Neuronal stem cell (in vitro differentiated cells): ENCODE measurements at regions not wholly inside any gene's neighbourhood (a gene's known extent, or its start where the extent isn't known, plus 50 kb on each side); places are given as distances from the start of the nearest gene placed in this dataset.
A peak's percentile ranks its signal among the peaks of the same experiment; 100 is the strongest.

ENCODE experiments used
- DNase-seq: peaks from one replicate; pipeline ENCODE4 v3.0.0-alpha.2; 2013; ENCODE audit warnings: low spot score
- H2AFZ ChIP-seq: one replicate; pipeline ENCODE4 v1.6.1; 2013; ENCODE audit warnings: mild to moderate bottlenecking, low read length, inconsistent platforms
- H2AK5ac ChIP-seq: 2 replicates; pipeline ENCODE4 v1.6.1; 2013; ENCODE audit warnings: low read depth, mild to moderate bottlenecking, inconsistent platforms, low read length, moderate library complexity, mixed read lengths
- H2BK120ac ChIP-seq: 2 replicates; pipeline ENCODE4 v1.6.1; 2013; ENCODE audit warnings: low read depth, mild to moderate bottlenecking, inconsistent platforms, low read length, moderate library complexity, mixed read lengths
- H2BK12ac ChIP-seq: one replicate; pipeline ENCODE4 v1.6.1; 2013; ENCODE audit warnings: low read length, inconsistent platforms
- H2BK15ac ChIP-seq: 2 replicates; pipeline ENCODE4 v1.6.1; 2013; ENCODE audit warnings: mild to moderate bottlenecking, low read length, inconsistent platforms, mixed read lengths
- H2BK5ac ChIP-seq: one replicate; pipeline ENCODE4 v1.6.1; 2013; ENCODE audit warnings: inconsistent platforms, mild to moderate bottlenecking, low read length, moderate library complexity
- H3K14ac ChIP-seq: one replicate; pipeline ENCODE4 v1.6.1; 2013; ENCODE audit warnings: low read length, inconsistent platforms
- H3K18ac ChIP-seq: 2 replicates; pipeline ENCODE4 v1.6.1; 2013; ENCODE audit warnings: low read length, inconsistent platforms
- H3K23ac ChIP-seq: 2 replicates; pipeline ENCODE4 v1.6.1; 2013; ENCODE audit warnings: low read depth, mild to moderate bottlenecking, mixed read lengths, low read length, inconsistent platforms; ENCODE audit not compliant: poor library complexity
- H3K27ac ChIP-seq: replicated peaks from 3 replicates; pipeline ENCODE4 v1.5.1; 2013; ENCODE audit warnings: low read length, inconsistent platforms
- H3K27me3 ChIP-seq, 3 experiments: 2 replicates each; pipeline ENCODE4 v1.6.1; 2013; ENCODE audit warnings: low read length in 3 of 3, mild to moderate bottlenecking in 2 of 3, inconsistent platforms in 1 of 3, low read depth in 1 of 3, mixed read lengths in 1 of 3, moderate library complexity in 1 of 3; ENCODE audit not compliant: control insufficient read depth in 3 of 3, insufficient read depth in 3 of 3
- H3K36me3 ChIP-seq, 2 donors: replicated peaks in 1 of 2; 2 replicates each; pipeline ENCODE4 v1.6.1; 2013; ENCODE audit warnings: low read length in 2 of 2; ENCODE audit not compliant: control insufficient read depth in 2 of 2, insufficient read depth in 2 of 2
- H3K4ac ChIP-seq: 2 replicates; pipeline ENCODE4 v1.6.1; 2013; ENCODE audit warnings: inconsistent platforms, mild to moderate bottlenecking, low read length, moderate library complexity
- H3K4me1 ChIP-seq, 2 donors: 1 replicate in 1 of 2; 2 replicates in 1 of 2; pipeline ENCODE4 v1.6.1; 2013; ENCODE audit warnings: low read length in 2 of 2, low read depth in 1 of 2; ENCODE audit not compliant: control insufficient read depth in 2 of 2, insufficient read depth in 1 of 2
- H3K4me2 ChIP-seq: one replicate; pipeline ENCODE4 v1.6.1; 2013; ENCODE audit warnings: mild to moderate bottlenecking, low read length, inconsistent platforms; ENCODE audit not compliant: insufficient read depth, poor library complexity, severe bottlenecking
- H3K4me3 ChIP-seq, 2 donors: 2 replicates each; pipeline ENCODE4 v1.5.1; 2013; ENCODE audit warnings: low read length in 2 of 2, mild to moderate bottlenecking in 2 of 2, inconsistent platforms in 1 of 2, moderate library complexity in 1 of 2
- H3K79me1 ChIP-seq: one replicate; pipeline ENCODE4 v1.6.1; 2013; ENCODE audit warnings: low read depth, mild to moderate bottlenecking, inconsistent platforms, low read length, moderate library complexity
- H3K9ac ChIP-seq: one replicate; pipeline ENCODE4 v1.6.1; 2013; ENCODE audit warnings: mild to moderate bottlenecking, low read depth, low read length, inconsistent platforms; ENCODE audit not compliant: poor library complexity
- H3K9me3 ChIP-seq, 2 donors: replicated peaks in 1 of 2; 2 replicates each; pipeline versions ENCODE3 to v1.6.1; 2013; ENCODE audit warnings: low read length in 2 of 2, mild to moderate bottlenecking in 2 of 2, inconsistent platforms in 1 of 2, low read depth in 1 of 2, mixed read lengths in 1 of 2, moderate library complexity in 1 of 2; ENCODE audit not compliant: control insufficient read depth in 2 of 2, insufficient read depth in 1 of 2
- H4K8ac ChIP-seq: one replicate; pipeline ENCODE4 v1.6.1; 2013; ENCODE audit warnings: low read depth, mild to moderate bottlenecking, inconsistent platforms, low read length, moderate library complexity
- H4K91ac ChIP-seq: one replicate; pipeline ENCODE4 v1.6.1; 2013; ENCODE audit warnings: low read length, low read depth, mild to moderate bottlenecking, inconsistent platforms; ENCODE audit not compliant: poor library complexity
- WGBS, 2 donors: extraction: QIAGEN DNeasy Blood & Tissue Kit; methylation state at CpG; one replicate each; pipeline ENCODE4 v1.1.7; 2013; ENCODE audit warnings: missing lambda C conversion rate in 2 of 2, mixed read lengths in 1 of 2; ENCODE audit not compliant: insufficient read length in 2 of 2, insufficient replicate concordance in 1 of 2; ENCODE audit errors: extremely low coverage in 2 of 2; 5-methylcytosine and 5-hydroxymethylcytosine counted together

GRCh38 chr6:140388192-140388802, 1013.8 kb upstream of the CITED2 start:
- Histone ChIP-seq H3K4me3 (no peak overlapping the region), H3K36me3 (no peaks in the 10 kb centered on the region), H2BK5ac (no peak overlapping the region), H3K4ac (no peak overlapping the region), H3K18ac (no peak overlapping the region), H3K14ac (no peak overlapping the region), H2BK12ac (no peak overlapping the region), H3K27me3 (no peaks in the 10 kb centered on the region), H3K9ac (no peak overlapping the region), H3K9me3 (peaks cover 7 to 9% of the 10 kb centered on the region in 2 donors), H2BK15ac (no peak overlapping the region), H4K8ac (no peak overlapping the region), H3K79me1 (no peaks in the 10 kb centered on the region), H2AK5ac (no peak overlapping the region), H2AFZ (no peak overlapping the region), H3K27ac (no peak overlapping the region), H3K4me2 (no peak overlapping the region), H4K91ac (no peak overlapping the region), H3K23ac (no peak overlapping the region), H2BK120ac (no peak overlapping the region), H3K4me1 (no peaks in the 10 kb centered on the region)
- no CpG with 5 or more reads among the region's 2 CpGs for WGBS, 2 donors
- no peak for DNase-seq

GRCh38 chr6:140385679-140386078, 1011.2 kb upstream of the CITED2 start:
- WGBS, 2 donors, result no CpG with 5 or more reads among the region's 3 CpGs
- H3K4me3 ChIP-seq, result no peak overlapping the region
- peaks cover 7 to 9% of the 10 kb centered on the region in 2 donors for H3K9me3 ChIP-seq
- no peak overlapping the region for H2AK5ac ChIP-seq
- H2BK120ac ChIP-seq, result no peak overlapping the region
- H2BK5ac ChIP-seq, result no peak overlapping the region
- no peaks in the 10 kb centered on the region for H3K79me1 ChIP-seq
- no peak overlapping the region for H2BK12ac ChIP-seq
- H3K4me2 ChIP-seq, result no peak overlapping the region
- H3K36me3 ChIP-seq, result no peaks in the 10 kb centered on the region
- no peak overlapping the region for H2AFZ ChIP-seq
- H4K8ac ChIP-seq, result no peak overlapping the region
- H2BK15ac ChIP-seq, result no peak overlapping the region
- H3K4ac ChIP-seq, result no peak overlapping the region
- no peaks in the 10 kb centered on the region for H3K27me3 ChIP-seq
- DNase-seq, result no peak
- no peak overlapping the region for H3K9ac ChIP-seq
- no peak overlapping the region for H3K18ac ChIP-seq
- no peak overlapping the region for H3K27ac ChIP-seq
- no peak overlapping the region for H3K23ac ChIP-seq
- no peak overlapping the region for H3K14ac ChIP-seq
- no peaks in the 10 kb centered on the region for H3K4me1 ChIP-seq
- no peak overlapping the region for H4K91ac ChIP-seq

- Histone ChIP-seq H2AK5ac (no peak overlapping the region), H3K36me3 (no peaks in the 10 kb centered on the region), H3K9me3 (peaks cover 7 to 9% of the 10 kb centered on the region in 2 donors), H3K4ac (no peak overlapping the region), H2BK120ac (no peak overlapping the region), H3K4me3 (no peak overlapping the region), H3K79me1 (no peaks in the 10 kb centered on the region), H3K9ac (no peak overlapping the region), H3K27ac (no peak overlapping the region), H2AFZ (peak overlapping the region; percentile 1), H4K91ac (no peak overlapping the region), H2BK12ac (no peak overlapping the region), H3K23ac (no peak overlapping the region), H2BK5ac (no peak overlapping the region), H3K4me1 (no peaks in the 10 kb centered on the region), H3K27me3 (no peaks in the 10 kb centered on the region), H3K18ac (no peak overlapping the region), H2BK15ac (no peak overlapping the region), H4K8ac (no peak overlapping the region), H3K4me2 (no peak overlapping the region), H3K14ac (no peak overlapping the region)
- no CpG with 5 or more reads among the region's 2 CpGs for WGBS, 2 donors
- DNase-seq, result no peak
Observed at GRCh38 chr6:140382355-140382754, 1007.9 kb upstream of the CITED2 start.

GRCh38 chr6:140380427-140381218, 1006.2 kb upstream of the CITED2 start:
- H2BK15ac ChIP-seq, result no peak overlapping the region
- DNase-seq, result no peak
- no peak overlapping the region for H3K4ac ChIP-seq
- H3K9me3 ChIP-seq, result peaks cover 7 to 9% of the 10 kb centered on the region in 2 donors
- no peaks in the 10 kb centered on the region for H3K27me3 ChIP-seq
- H4K8ac ChIP-seq, result no peak overlapping the region
- H2BK5ac ChIP-seq, result no peak overlapping the region
- H2BK120ac ChIP-seq, result no peak overlapping the region
- H3K27ac ChIP-seq, result no peak overlapping the region
- H4K91ac ChIP-seq, result no peak overlapping the region
- H3K4me3 ChIP-seq, result no peak overlapping the region
- H3K79me1 ChIP-seq, result no peaks in the 10 kb centered on the region
- H3K18ac ChIP-seq, result no peak overlapping the region
- H3K4me2 ChIP-seq, result no peak overlapping the region
- no peak overlapping the region for H2AFZ ChIP-seq
- no CpG with 5 or more reads among the region's 3 CpGs for WGBS, 2 donors
- H2AK5ac ChIP-seq, result no peak overlapping the region
- H2BK12ac ChIP-seq, result no peak overlapping the region
- no peak overlapping the region for H3K14ac ChIP-seq
- no peak overlapping the region for H3K9ac ChIP-seq
- H3K36me3 ChIP-seq, result no peaks in the 10 kb centered on the region
- H3K4me1 ChIP-seq, result no peaks in the 10 kb centered on the region
- H3K23ac ChIP-seq, result no peak overlapping the region
